Small intestine (tissue), 7 donors: ENCODE measurements at regions not wholly inside any gene's neighbourhood (a gene's known extent, or its start where the extent isn't known, plus 50 kb on each side); places are given as distances from the start of the nearest gene placed in this dataset.
A peak's percentile ranks its signal among the peaks of the same experiment; 100 is the strongest.
"Not testable (repeated sequence)": the region's sequence is repeated elsewhere in the genome, so short reads cannot be mapped to it uniquely, and the experiment has no call there.

Experiments used
- DNase-seq, 2 donors: peaks; one replicate each; pipeline versions ENCODE4 v3.0.0 to v3.0.0-alpha.2; 2013
- FAIRE-seq: peaks from 2 replicates; lab custom pipeline; 2012; peaks lifted over from hg19 to GRCh38; lab: Jason Lieb, UNC
- H3K27ac ChIP-seq, 3 donors: one replicate each; pipeline ENCODE4 v1.5.1; 2013; ENCODE audit warnings: low read length in 2 of 3, mild to moderate bottlenecking in 2 of 3, control low read depth in 1 of 3, inconsistent platforms in 1 of 3, low read depth in 1 of 3, moderate library complexity in 1 of 3
- H3K27me3 ChIP-seq, 3 donors: one replicate each; pipeline ENCODE4 v1.6.1; 2013; ENCODE audit warnings: low read length in 3 of 3, inconsistent platforms in 1 of 3; ENCODE audit not compliant: control insufficient read depth in 3 of 3, insufficient read depth in 3 of 3
- H3K36me3 ChIP-seq, 3 donors: one replicate each; pipeline ENCODE4 v1.6.1; 2013; ENCODE audit warnings: low read length in 3 of 3, inconsistent platforms in 1 of 3, low read depth in 1 of 3, mild to moderate bottlenecking in 1 of 3, moderate library complexity in 1 of 3; ENCODE audit not compliant: control insufficient read depth in 3 of 3, insufficient read depth in 2 of 3
- H3K4me1 ChIP-seq, 3 donors: one replicate each; pipeline ENCODE4 v1.6.1; 2013; ENCODE audit warnings: low read length in 2 of 3, inconsistent platforms in 1 of 3, low read depth in 1 of 3, mild to moderate bottlenecking in 1 of 3, moderate library complexity in 1 of 3; ENCODE audit not compliant: control insufficient read depth in 3 of 3, insufficient read depth in 2 of 3
- H3K4me3 ChIP-seq, 3 donors: one replicate each; pipeline ENCODE4 v1.5.1; 2013; ENCODE audit warnings: low read length in 3 of 3, control low read depth in 1 of 3, inconsistent platforms in 1 of 3, low read depth in 1 of 3, mild to moderate bottlenecking in 1 of 3, moderate library complexity in 1 of 3
- H3K9me3 ChIP-seq, 2 donors: one replicate each; pipeline ENCODE4 v1.6.1; 2013; ENCODE audit warnings: low read depth in 1 of 2, low read length in 1 of 2; ENCODE audit not compliant: control insufficient read depth in 2 of 2, insufficient read depth in 1 of 2
- WGBS, 3 donors: extraction: QIAGEN DNeasy Blood & Tissue Kit; methylation state at CpG; one replicate each; pipeline ENCODE4 v1.1.7; 2013; 5-methylcytosine and 5-hydroxymethylcytosine counted together
- donor health status: healthy with polysubstance abuse.
- donor health status: control.
- donor health status: control.
- donor health status: Bipolar disorder and iron deficiency.
- donor health status: healthy.

- not testable (repeated sequence) for H3K4me1 ChIP-seq, DNase-seq, H3K36me3 ChIP-seq, H3K27me3 ChIP-seq, H3K4me3 ChIP-seq, H3K9me3 ChIP-seq, H3K27ac ChIP-seq
- WGBS, 3 donors = no CpG with 5 or more reads among the region's 1 CpG
- FAIRE-seq = peak; percentile 98
Measured at GRCh38 chrY:4878549-4878948, 121.5 kb upstream of the PCDH11Y start.
